KMS-11 (cell line): ENCODE measurements at regions not wholly inside any gene's neighbourhood (a gene's known extent, or its start where the extent isn't known, plus 50 kb on each side); places are given as distances from the start of the nearest gene placed in this dataset.

Source experiments
- H2AFZ ChIP-seq: fragments of 200-600 bp; sonication (generic); 2 replicates; pipeline ENCODE4 v1.6.1; 2016; ENCODE audit warnings: antibody characterized with exemption, mixed run types, low read depth
- H3K27ac ChIP-seq: fragments of 200-600 bp; sonication (generic); 2 replicates; pipeline ENCODE4 v1.6.1; 2016; ENCODE audit warnings: mild to moderate bottlenecking, mixed run types
- H3K27me3 ChIP-seq: fragments of 200-600 bp; sonication (generic); 2 replicates; pipeline ENCODE4 v1.6.1; 2017; ENCODE audit warnings: mild to moderate bottlenecking, low read depth, mixed run types, moderate library complexity; ENCODE audit not compliant: insufficient read depth
- H3K36me3 ChIP-seq: fragments of 200-600 bp; sonication (generic); 2 replicates; pipeline ENCODE4 v1.6.1; 2017; ENCODE audit warnings: mild to moderate bottlenecking, mixed run types; ENCODE audit not compliant: insufficient read depth
- H3K4me1 ChIP-seq: fragments of 200-600 bp; sonication (generic); 2 replicates; pipeline ENCODE4 v1.6.1; 2016; ENCODE audit warnings: mild to moderate bottlenecking, low read depth, mixed run types; ENCODE audit not compliant: poor library complexity, severe bottlenecking
- H3K4me2 ChIP-seq: fragments of 200-600 bp; sonication (generic); 2 replicates; pipeline ENCODE4 v1.7.0; 2016; ENCODE audit warnings: mild to moderate bottlenecking, mixed run types
- H3K4me3 ChIP-seq: fragments of 200-600 bp; sonication (generic); IDR thresholded peaks from 2 replicates; pipeline ENCODE4 v1.6.1; 2017; ENCODE audit warnings: low read depth, low read length, mixed read lengths; ENCODE audit not compliant: insufficient read depth
- H3K79me2 ChIP-seq: fragments of 200-600 bp; sonication (generic); 2 replicates; pipeline ENCODE4 v1.6.1; 2016; ENCODE audit warnings: low read depth, mixed run types; ENCODE audit not compliant: insufficient read depth
- H3K9ac ChIP-seq: fragments of 200-600 bp; sonication (generic); 2 replicates; pipeline ENCODE4 v1.6.1; 2016; ENCODE audit warnings: mild to moderate bottlenecking, mixed run types
- H4K20me1 ChIP-seq: fragments of 200-600 bp; sonication (generic); 2 replicates; pipeline ENCODE4 v1.6.1; 2016; ENCODE audit warnings: mild to moderate bottlenecking, mixed run types; ENCODE audit not compliant: insufficient read depth
- CTCF ChIP-seq: fragments of 200-600 bp; sonication (generic); conservative IDR thresholded peaks from 2 replicates; pipeline ENCODE4 v1.6.1; 2017; ENCODE audit warnings: low read depth, mild to moderate bottlenecking, antibody characterized with exemption, low read length, moderate library complexity, mixed read lengths

- H2AFZ ChIP-seq, result no peak overlapping the region
- H3K79me2 ChIP-seq, result no peaks in the 10 kb centered on the region
- TF ChIP-seq CTCF, result no peak
- no peak overlapping the region for H3K4me3 ChIP-seq
- H4K20me1 ChIP-seq, result no peaks in the 10 kb centered on the region
- H3K9ac ChIP-seq, result no peak overlapping the region
- no peak overlapping the region for H3K27ac ChIP-seq
- H3K4me2 ChIP-seq, result no peak overlapping the region
- no peaks in the 10 kb centered on the region for H3K27me3 ChIP-seq
- no peaks in the 10 kb centered on the region for H3K4me1 ChIP-seq
- H3K36me3 ChIP-seq, result no peaks in the 10 kb centered on the region
Measured at GRCh38 chr2:118616432-118616831, 231.0 kb downstream of the EN1 start.

GRCh38 chr2:118614841-118615271 lies 232.6 kb downstream of the EN1 start:
- no peak overlapping the region for H3K4me3 ChIP-seq
- no peak overlapping the region for H3K9ac ChIP-seq
- no peak overlapping the region for H2AFZ ChIP-seq
- H3K4me1 ChIP-seq, result no peaks in the 10 kb centered on the region
- no peaks in the 10 kb centered on the region for H3K27me3 ChIP-seq
- H4K20me1 ChIP-seq, result no peaks in the 10 kb centered on the region
- H3K36me3 ChIP-seq, result no peaks in the 10 kb centered on the region
- H3K79me2 ChIP-seq, result no peaks in the 10 kb centered on the region
- no peak overlapping the region for H3K4me2 ChIP-seq
- TF ChIP-seq CTCF, result no peak
- H3K27ac ChIP-seq, result no peak overlapping the region

GRCh38 chr2:118613737-118614136 lies 233.7 kb downstream of the EN1 start:
- no peaks in the 10 kb centered on the region for H3K36me3 ChIP-seq
- no peak overlapping the region for H3K9ac ChIP-seq
- no peaks in the 10 kb centered on the region for H4K20me1 ChIP-seq
- no peaks in the 10 kb centered on the region for H3K79me2 ChIP-seq
- no peak overlapping the region for H3K27ac ChIP-seq
- TF ChIP-seq CTCF, result no peak
- H3K4me1 ChIP-seq, result no peaks in the 10 kb centered on the region
- H3K4me2 ChIP-seq, result no peak overlapping the region
- H3K4me3 ChIP-seq, result no peak overlapping the region
- H3K27me3 ChIP-seq, result no peaks in the 10 kb centered on the region
- no peak overlapping the region for H2AFZ ChIP-seq

- Histone ChIP-seq H3K27ac (no peak overlapping the region), H3K36me3 (no peaks in the 10 kb centered on the region), H3K9ac (no peak overlapping the region), H3K4me1 (no peaks in the 10 kb centered on the region), H4K20me1 (no peaks in the 10 kb centered on the region), H3K4me2 (no peak overlapping the region), H2AFZ (no peak overlapping the region), H3K79me2 (no peaks in the 10 kb centered on the region), H3K4me3 (no peak overlapping the region), H3K27me3 (no peaks in the 10 kb centered on the region)
- TF ChIP-seq CTCF, result no peak
Measured at GRCh38 chr2:118611691-118612090, 235.8 kb downstream of the EN1 start.

GRCh38 chr2:118609138-118609537 lies 238.3 kb downstream of the EN1 start:
- Histone ChIP-seq H3K9ac (no peak overlapping the region), H3K79me2 (no peaks in the 10 kb centered on the region), H4K20me1 (no peaks in the 10 kb centered on the region), H3K4me1 (no peaks in the 10 kb centered on the region), H3K27me3 (no peaks in the 10 kb centered on the region), H3K4me2 (no peak overlapping the region), H3K27ac (no peak overlapping the region), H2AFZ (no peak overlapping the region), H3K4me3 (no peak overlapping the region), H3K36me3 (no peaks in the 10 kb centered on the region)
- TF ChIP-seq CTCF, result no peak
